Limb (tissue), 2 donors: ENCODE measurements at regions not wholly inside any gene's neighbourhood (a gene's known extent, or its start where the extent isn't known, plus 50 kb on each side); places are given as distances from the start of the nearest gene placed in this dataset.

Source experiments
- DNase-seq, 2 donors: peaks; one replicate each; pipeline ENCODE4 v3.0.0-alpha.2; 2016; ENCODE audit errors: extremely low spot score in 2 of 2

DNA sequence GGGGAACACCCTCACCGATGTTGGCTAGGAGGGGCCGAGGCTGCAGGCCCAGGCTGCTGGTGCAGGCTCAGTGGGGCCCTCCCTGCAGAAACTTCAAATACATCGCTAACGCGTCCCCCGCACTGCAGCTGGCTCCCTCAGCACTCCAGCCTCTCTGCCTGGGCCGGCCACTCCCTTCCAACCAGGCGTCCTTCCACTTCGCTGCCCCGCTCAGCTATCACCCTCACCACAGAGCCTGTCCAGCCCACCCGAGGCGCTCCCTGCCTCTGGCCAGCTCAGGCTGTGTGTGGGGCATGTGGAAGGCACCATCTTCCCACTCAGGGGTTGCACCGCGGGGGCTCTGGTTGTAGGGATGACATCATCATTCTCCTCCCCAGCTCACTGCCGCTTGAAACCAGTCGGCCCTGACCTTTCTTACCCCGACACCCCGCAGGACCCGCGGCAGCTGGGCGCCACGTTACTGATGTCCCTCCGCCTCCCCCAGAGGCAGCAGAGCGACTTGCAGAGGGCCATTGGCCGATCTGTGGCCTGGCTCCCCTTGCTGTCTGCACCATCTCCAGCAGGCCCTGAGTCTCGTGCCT lies 199.9 kb upstream of the RTL1 start:
- DNase-seq: no peak

DNA sequence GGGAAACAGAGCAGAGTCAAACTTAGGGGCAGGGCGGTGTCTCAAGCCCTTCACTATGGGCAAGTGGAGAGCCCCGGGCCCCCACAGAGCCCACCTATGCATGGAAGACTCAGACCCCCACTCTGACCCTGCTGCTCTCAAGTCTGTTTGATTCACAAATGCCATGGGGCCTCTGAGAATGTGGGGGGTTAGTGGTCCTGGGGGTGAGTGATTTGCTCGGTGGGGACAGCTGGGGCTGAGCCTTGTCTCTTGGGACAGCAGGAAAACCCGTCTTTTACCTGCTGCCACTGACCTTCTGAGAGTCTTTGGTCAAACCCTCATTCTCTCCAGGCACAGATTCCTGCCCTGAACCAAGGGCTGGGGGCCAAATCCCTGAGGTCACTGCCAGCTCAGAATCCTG lies 201.0 kb upstream of the RTL1 start:
- no peak for DNase-seq

DNA sequence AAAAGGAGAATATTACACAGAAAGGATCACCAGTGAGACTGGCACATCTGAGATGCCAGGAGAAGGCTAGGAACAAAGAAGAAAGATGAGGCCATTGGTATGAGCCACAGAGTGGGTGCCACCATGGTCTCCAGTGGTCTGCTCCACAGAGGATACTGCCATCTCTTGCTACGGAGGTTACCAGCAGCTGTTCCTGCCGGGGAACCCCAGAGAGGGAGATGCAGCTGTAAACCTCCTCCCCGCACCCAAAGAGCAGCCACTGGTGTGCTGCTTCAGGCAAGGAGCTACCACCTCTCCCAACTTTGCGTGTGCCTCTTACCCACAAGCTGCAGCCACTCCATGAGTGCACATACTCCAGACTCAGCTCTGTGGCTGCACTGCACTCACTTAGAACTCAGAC lies 201.5 kb upstream of the RTL1 start:
- DNase-seq: no peak

DNA sequence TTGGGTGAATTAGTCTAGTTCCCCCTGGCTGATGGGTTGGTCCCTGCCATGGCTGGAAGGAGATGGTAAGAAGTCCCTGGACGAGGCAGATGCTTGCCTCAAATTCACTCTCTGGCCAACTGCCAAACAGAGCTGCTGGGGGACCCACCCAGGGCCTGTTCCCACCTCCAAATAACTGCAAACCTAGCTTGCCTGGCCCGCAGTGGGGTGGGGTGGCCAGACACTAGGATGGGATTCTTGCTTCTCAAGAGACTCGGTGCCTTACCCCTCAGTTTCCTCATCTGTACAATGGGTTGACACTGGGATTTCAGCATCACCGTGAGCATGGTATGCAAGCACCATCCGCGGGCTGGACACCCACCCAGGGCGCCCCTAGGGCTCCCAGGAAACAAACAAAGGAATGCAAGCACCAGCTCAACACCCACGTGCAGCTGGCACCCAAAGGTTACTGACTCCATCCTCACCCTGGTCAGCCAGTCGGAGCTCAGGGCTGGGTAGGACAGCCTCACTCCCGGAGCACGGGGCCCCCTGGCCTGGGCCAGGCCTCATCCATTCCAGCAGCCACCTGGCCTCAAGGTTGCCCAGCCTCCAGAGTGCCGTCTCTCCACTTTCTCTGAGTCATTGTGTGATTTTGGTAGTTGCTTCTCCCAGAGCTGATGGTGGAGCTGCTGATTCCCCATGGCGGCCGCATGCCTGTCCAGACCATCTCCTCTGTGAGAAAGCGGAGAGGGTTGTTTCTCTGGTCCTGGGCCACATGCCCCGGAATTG lies 205.2 kb upstream of the RTL1 start:
- peak in 1 of 2 donors; percentile 16 for DNase-seq

DNA sequence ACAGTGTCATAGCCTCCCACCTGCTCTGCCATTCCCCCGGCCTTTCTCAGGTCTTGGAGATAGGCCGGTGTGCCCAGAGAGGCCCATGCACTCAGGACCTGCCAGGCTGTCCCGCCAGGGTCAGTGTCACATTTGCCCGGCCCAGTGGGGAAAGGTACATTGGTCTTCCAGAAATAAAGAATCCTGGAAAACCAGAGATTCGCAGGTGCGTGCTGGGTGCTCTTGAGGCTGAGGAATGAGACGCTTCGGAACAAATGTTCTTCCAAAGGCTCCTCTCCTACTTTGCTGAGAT lies 205.8 kb upstream of the RTL1 start:
- DNase-seq: no peak

DNA sequence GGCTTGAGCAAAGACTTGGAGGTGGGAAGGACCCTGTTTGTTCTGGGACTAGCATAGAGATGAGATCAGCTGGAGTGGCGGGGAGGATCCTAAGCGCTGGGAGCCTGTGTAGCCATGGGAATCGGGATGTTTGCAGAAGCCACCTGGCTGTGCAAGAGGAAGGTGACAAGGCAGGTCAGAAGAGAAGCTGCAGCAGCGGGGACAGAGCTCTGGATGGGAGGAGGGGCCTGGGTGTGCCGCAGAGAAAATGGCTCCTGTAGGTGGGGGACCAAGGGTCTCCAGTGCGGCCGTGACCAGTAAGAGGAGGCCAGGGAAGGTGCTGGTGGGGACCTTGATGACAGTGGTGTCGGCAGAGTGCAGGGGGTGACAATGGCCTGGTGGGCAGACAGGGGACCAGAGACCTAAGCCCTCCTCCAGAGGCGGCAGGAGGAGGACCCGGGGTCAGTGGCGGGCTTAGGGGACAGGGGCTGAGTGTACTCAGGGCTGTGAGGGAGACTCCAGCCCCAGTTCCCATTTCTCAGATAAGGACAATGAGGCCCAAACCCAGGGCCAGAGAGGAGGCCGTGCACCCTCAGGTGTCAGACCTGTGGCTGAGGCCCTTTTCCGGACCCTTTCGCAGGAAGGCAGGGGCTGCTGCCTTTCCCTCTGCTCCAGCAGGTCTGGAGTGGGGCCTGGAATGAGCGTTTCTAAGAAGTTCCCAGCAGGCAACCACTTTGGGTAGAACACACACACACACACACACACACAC lies 206.6 kb upstream of the RTL1 start:
- peak in 1 of 2 donors; percentile 11 for DNase-seq

DNA sequence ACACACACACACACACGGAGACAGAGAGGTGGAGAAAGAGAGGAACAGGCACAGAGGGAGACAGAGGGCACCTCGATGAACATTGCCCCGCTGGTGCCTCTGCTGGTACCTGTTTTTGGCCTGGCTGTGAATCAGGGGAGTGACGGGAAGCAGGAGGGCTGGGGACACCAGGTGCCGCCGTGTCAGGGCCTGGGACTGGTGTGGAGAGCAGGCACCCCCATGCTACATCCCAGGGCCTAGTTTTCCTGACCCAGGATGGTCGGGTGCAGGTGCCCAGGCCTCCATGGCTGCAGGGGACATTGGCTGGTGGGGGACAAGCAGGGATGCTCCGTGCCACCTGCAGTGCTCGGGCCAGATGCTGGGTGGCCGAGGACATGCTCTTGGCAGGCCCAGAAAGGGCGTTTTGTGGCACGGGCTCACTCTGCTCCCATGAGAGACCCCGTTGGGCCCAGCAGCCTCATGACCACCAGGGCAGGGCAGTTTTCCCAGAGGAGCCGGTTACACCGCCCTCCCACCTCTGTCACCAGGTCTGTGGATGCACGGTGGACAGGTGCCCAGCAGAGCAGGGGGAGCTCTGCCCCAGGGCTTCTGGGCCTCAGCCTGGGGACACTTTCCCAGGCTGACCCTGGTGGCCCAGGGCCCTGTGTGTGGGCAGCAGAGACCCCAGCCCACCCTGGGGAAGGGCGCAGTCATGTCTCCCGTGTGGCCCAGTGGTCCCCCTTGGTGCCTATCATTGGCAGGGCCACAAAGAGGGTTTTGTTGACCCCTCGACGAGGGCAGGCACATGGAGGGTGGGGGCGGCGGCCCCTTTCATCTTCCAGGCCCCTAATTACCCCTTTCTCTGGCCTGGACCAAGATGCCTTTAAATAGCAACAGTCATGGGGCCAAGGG lies 207.5 kb upstream of the RTL1 start:
- peak in 1 of 2 donors; percentile 26 for DNase-seq

DNA sequence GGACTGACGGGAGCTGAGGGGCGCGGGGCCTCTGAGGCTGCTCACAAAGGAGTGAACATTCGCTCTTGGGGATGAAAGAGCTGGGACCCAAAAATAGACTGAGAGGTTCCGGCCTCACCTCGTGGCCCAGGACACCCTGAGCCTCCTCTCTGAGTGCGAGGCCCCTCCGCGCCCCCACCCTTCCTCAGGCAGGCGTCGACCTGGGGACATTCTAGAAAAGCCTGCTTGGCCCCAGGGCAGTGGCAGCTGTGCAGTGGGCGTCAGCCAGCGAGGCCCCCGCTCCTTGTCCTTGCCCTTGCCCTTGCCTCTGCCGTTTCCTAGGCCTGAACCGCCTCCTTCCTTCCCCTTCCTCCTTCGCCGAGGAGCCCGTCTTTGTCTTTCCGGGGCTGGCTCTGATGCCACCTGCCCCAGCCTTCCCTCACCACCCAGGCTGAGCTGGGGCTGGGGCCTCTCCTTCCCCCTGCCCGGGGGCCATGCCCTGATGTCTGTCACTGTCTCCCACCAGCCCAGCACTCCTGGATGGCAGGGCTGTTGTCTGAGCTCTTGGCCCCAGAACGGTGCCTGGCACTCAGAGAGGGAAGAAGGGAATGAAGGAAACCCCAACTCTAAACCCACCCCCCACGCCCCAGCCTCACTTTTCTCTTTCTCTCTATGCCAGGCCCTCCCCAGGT lies 208.2 kb upstream of the RTL1 start:
- peak in 1 of 2 donors; percentile 28 for DNase-seq

DNA sequence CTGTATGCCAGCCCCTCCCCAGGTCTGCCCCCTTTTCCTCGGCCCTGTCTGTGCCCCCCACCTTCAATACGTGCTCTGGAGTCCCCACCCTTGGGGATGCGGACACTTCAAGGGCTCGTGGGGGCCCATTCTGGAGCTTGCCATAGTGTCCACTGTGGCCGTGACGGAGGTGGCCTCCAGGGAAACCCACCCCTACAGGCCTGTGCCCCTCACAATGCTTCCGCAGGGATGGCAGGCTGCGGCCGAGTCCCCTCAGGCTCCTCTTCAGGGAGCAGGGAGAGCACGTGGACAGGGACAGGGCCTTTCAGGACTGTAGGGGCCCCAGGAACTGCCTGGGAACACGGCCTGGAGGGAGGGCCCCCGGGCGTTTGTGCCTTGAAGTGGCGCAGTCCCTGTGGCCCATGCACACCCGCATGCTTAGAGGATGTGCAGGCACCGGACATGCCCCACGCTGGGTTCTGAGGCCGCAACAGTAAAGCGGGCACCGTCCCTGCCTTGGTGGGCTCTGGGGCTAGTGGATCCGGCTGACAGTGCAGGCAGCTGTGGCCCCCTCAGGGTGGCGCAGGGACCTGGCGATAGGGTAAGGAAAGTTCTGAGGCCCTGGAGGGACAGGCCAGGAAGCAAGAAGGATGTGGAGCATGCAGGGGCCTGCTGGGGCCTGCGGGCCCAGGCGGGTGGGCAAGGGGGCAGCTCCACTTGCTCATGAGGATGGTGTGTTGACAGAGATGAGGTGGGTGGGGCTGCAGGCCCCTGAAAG lies 209.0 kb upstream of the RTL1 start:
- peak in 1 of 2 donors; percentile 17 for DNase-seq

DNA sequence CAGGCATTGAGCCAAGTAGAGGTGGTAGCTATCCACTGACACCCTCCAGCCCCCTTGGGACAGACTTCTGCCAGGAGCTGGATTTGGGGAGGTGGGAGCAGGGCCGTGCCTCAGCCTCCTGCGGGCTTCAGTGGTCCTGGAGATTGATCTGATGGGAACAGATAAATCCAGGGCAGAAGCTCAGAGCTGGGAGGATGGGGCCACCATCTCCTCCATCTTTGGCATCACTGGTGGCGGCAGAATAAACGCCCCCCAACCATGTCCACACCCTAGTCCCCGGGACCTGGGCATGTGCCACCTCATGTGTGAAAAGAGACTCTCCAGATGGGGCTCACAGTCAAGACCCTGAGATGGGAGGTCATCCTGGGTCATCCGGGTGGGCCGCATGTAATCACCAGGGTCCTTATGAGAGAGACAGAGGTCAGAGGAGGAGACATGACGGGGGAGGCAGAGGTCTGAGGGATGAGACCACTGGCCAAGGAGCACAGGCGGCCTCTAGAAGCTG lies 209.6 kb upstream of the RTL1 start:
- no peak for DNase-seq

DNA sequence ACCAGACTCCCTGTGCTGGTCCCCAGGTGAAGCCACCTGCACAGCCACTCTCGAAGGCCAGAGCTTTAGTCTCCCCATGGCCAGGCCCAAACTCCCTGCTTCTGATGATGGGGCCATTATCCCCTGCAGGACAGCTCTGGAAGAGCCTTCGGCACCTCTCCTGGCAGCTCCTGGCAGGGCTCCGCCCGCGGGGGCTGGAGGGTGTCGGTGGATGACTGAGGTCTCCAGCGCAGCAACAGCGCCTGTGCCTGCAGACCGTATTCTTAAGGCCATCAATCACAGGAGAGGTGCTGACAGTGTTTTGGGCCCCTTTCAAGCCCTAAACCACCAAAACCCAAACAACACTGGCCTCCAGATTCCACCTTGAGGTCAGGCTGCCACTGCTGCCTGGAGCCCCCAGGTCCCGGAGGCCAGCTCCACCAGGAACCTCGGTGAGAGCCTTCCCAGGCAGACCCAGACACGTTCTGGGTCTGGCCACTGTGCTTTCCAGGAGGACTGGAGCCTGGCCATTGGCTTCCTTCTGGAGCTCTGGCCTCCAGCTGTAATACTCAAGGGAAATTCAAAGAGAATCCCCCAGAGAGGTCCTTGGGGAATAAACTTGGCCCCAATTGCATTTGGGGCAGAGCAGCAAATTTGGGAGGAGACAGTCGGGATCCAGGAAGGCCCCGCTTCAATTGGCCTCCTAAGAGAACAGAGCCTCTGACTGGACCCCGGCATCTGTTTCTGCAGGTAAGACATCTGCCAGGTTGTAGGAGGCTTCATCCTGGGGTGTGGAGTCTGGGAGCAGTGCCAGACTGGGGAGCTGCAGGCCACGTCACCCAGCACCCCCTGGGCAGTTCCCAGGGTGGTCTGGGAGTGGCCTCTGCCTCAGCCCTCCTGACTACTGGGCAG lies 210.6 kb upstream of the RTL1 start:
- DNase-seq: peak in 1 of 2 donors; percentile 13

DNA sequence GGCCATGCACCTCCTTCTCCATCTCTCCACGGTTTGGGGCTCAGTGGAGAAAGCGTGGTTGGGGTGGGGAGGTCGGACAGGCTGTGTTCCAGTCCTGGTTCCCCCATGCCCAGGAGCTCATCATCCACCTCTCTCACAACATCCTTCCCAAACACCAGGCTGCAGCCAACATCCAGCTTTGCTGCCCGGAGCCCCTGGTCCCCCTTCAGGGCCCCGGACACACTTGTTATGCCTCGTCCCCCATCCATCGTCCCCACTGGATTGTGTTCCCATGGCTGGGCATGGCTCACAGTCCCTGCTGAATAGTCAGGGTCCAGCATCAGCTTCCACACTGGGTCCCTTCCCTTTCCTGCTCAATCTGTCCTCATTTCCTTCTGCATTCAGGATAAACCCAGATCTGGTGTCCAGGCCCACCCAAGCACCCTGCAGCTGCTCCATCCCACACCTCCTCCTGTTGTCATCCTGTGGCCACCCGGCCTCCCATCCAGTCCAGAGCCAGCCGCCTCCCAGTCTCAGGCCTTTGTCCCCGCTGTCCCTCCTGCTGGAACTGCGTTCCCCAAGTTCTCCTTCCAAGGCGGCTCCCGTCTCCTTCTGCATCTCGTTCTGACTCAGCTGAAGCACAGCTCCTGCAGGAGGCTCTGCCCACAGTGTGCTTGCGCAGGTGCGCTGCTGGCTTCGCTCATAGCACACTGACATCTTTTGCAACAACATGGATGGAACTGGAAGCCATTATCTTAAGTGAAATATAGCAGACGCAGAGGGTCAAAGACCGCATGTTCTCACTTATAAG lies 211.4 kb upstream of the RTL1 start:
- DNase-seq: peak in 1 of 2 donors; percentile 21

DNA sequence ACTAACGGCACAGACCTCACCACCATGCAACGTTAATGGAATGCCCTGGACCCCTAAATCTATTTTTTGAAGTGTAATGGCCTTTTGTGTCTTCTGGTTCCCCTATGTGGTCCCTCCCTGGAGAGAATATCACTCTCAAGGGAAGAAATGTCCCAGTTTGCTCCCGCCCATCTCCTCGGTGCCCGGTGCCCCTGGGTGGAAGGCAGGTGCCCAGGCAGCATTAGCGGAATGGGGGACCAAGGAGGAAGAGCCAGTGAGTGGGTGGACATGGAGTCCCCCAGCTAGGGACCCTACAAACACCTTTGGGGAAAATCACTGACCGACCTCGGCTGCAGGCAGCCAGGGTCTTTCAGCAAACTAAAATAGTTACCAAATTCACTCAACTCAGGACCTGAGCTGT lies 212.1 kb upstream of the RTL1 start:
- peak in 1 of 2 donors; percentile 15 for DNase-seq

DNA sequence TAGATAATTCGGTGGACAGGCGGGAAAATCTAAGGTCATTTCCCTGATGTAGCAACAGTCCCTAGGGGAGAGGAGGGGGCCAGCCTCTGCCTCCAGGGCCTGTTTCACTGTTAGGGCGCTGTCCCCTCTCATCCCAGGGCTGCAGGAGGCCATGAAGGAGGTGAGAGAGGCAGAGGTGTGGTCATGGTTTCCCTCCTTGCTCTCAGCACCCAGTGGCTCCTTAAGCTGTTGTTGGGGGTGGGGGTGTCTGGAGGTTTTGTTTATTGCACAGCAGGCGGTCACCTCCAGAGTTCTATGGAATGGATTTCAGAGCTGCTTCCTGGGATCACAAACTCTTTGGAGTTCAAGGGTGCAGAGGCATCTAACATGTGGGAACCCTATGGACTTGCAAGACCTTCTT lies 212.5 kb upstream of the RTL1 start:
- no peak for DNase-seq

DNA sequence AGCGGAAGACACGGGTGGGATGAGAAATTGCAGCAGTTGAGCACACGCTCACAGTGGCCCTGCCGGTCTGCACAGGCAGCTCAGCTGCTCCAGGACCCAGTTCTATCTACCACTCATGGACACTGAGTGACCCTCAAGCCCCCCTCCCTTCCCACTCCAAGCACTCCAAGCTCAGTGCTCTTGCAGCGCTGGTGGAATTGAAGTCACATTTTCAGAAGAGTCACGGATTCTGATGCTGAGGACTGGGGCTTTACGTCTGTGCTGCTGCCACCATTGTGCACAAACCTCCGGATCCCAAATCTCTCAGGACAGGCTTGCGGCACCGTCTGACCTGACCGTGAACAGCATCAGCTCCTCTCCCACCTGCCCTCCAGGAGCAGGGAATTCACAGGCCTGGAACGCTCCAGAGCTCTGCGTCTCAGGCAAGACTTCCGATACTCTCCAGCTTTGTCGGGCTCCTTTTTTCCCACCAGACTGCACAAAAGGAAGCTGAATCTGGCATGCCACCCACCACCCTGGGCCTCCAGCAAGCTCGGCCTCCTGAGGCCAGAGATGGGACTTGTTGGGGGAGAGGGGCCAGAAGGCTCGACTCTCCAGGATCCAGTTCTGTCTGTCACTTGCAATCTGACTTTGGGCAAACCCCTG lies 213.1 kb upstream of the RTL1 start:
- peak in 1 of 2 donors; percentile 14 for DNase-seq

DNA sequence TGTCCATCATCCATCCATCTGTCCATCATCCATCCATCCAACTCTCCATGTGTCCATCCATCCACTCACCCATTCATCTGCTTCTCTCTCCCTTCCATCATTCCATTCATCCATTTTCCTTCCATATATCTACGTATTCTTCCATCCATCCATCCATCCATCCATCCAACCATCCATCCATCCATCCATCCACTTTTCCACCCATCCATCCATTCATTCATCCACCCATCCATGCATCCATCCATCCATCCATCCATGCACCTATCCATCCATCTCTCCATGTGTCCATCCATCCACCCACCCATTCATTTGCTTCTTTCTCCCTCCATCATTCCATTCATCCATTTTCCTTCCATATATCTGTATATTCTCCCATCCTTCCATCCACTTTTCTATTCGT lies 214.0 kb upstream of the RTL1 start:
- DNase-seq: no peak

DNA sequence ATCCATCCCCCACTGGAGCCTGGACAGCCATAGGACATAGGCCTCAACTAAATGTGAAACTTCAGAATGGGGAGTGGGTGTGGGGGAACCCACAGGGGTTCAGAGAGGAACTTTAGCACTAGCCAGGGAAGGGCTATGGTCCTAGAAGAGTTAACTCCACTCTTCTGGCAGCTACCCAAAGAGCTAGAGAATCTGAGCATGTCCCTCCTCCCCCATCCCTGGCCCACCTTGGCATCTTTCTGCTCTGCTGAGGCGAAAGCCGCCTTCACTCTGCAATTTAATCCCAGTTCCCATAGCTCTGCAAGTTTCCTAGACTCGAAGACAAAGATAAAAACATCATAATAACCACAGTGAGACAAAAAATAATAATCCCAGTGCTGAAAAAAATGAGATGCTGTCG lies 214.7 kb upstream of the RTL1 start:
- DNase-seq: peak in 1 of 2 donors; percentile 30
